SIG-M5 (cell line): ENCODE measurements at regions not wholly inside any gene's neighbourhood (a gene's known extent, or its start where the extent isn't known, plus 50 kb on each side); places are given as distances from the start of the nearest gene placed in this dataset.
"Not testable (repeated sequence)": the region's sequence is repeated elsewhere in the genome, so short reads cannot be mapped to it uniquely, and the experiment has no call there.

Experiments used
- DNase-seq: peaks from one replicate; lab custom pipeline; 2025; lab: John Stamatoyannopoulos, UW

- DNase-seq = no peak
Observed at GRCh38 chr7:28328822-28329660, 83.3 kb upstream of the CREB5 start.

GRCh38 chr7:28329661-28330363, 82.5 kb upstream of the CREB5 start:
- no peak for DNase-seq

- DNase-seq = no peak
Observed at GRCh38 chr7:28330384-28331070, 81.8 kb upstream of the CREB5 start.

- no peak for DNase-seq
Observed at GRCh38 chr7:28332046-28332445, 80.3 kb upstream of the CREB5 start.

GRCh38 chr7:28333548-28333947, 78.8 kb upstream of the CREB5 start:
- not testable (repeated sequence) for DNase-seq

GRCh38 chr7:28336806-28337205, 75.5 kb upstream of the CREB5 start:
- no peak for DNase-seq

GRCh38 chr7:28338041-28338440, 74.3 kb upstream of the CREB5 start:
- DNase-seq = no peak

GRCh38 chr7:28343462-28343861, 68.9 kb upstream of the CREB5 start:
- no peak for DNase-seq

GRCh38 chr7:28346256-28346655, 66.1 kb upstream of the CREB5 start:
- no peak for DNase-seq

GRCh38 chr7:28346676-28347363, 65.5 kb upstream of the CREB5 start:
- DNase-seq = no peak

GRCh38 chr7:28347475-28348318, 64.6 kb upstream of the CREB5 start:
- DNase-seq = no peak

- DNase-seq = no peak
Observed at GRCh38 chr7:28348636-28349035, 63.7 kb upstream of the CREB5 start.

- DNase-seq = no peak
Observed at GRCh38 chr7:28349637-28350036, 62.7 kb upstream of the CREB5 start.

- no peak for DNase-seq
Observed at GRCh38 chr7:28350662-28351061, 61.7 kb upstream of the CREB5 start.

GRCh38 chr7:28351450-28351849, 60.9 kb upstream of the CREB5 start:
- DNase-seq = no peak

GRCh38 chr7:28354601-28355402, 57.5 kb upstream of the CREB5 start:
- DNase-seq = no peak

- DNase-seq = no peak
Observed at GRCh38 chr7:28355635-28356319, 56.5 kb upstream of the CREB5 start.

GRCh38 chr7:28356619-28357018, 55.7 kb upstream of the CREB5 start:
- DNase-seq = no peak

GRCh38 chr7:28358423-28358868, 53.9 kb upstream of the CREB5 start:
- no peak for DNase-seq

GRCh38 chr7:28360739-28361138, 51.6 kb upstream of the CREB5 start:
- no peak for DNase-seq
